Sigmoid colon (tissue), 4 donors: ENCODE measurements at regions not wholly inside any gene's neighbourhood (a gene's known extent, or its start where the extent isn't known, plus 50 kb on each side); places are given as distances from the start of the nearest gene placed in this dataset.

Experiments
- CTCF ChIP-seq, 4 experiments: fragments of 450-650 bp in 3 of 4; fragments of 200-600 bp in 1 of 4; IDR thresholded peaks; one replicate each; pipeline ENCODE4 v1.5.1; 2016 to 2019; ENCODE audit warnings: antibody characterized with exemption in 4 of 4, mild to moderate bottlenecking in 3 of 4, moderate library complexity in 2 of 4
- EP300 ChIP-seq, 4 donors: sonication (generic); formaldehyde crosslinking; IDR thresholded peaks; one replicate each; pipeline ENCODE4 v1.6.1; 2017; ENCODE audit warnings: antibody characterized with exemption in 4 of 4
- POLR2A ChIP-seq, 2 donors: fragments of 450-650 bp; IDR thresholded peaks; one replicate each; pipeline ENCODE4 v1.6.1; 2016; ENCODE audit warnings: antibody characterized with exemption in 2 of 2, mild to moderate bottlenecking in 2 of 2, moderate library complexity in 2 of 2

DNA sequence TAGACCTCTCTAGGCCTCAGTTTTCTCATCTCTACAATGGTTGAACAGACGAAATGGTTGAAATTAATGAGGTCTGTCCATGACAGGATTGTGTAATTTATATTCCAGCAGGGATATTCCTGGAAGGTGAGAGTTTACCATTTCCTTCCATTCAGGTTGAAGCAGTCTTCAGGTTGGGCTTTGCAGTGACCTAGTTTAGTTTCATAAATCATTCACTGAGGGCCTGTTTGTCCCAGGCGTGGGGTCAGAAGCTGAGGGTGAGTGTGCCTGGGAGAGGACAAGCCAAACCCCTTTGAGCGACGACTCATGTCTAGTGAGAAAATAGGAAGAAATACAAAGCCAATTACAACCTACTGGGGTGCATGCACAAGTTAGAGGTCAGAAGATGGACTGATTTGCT lies 57.2 kb upstream of the CACNA2D3 start:
- TF ChIP-seq CTCF (IDR thresholded peaks at IDR 0.05) (no peak), POLR2A (IDR thresholded peaks at IDR 0.05) (no peak), EP300 (IDR thresholded peaks at IDR 0.05) (no peak)
